ENCODE measurements at regions not wholly inside any gene's neighbourhood (a gene's known extent, or its start where the extent isn't known, plus 50 kb on each side); places are given as distances from the start of the nearest gene placed in this dataset.
A peak's percentile ranks its signal among the peaks of the same experiment; 100 is the strongest.

- DNase-seq = no peak
These were observed 72.4 kb upstream of the HAAO start for GRCh38 chr2:42864641-42865280.

- DNase-seq = no peak
These were observed 71.8 kb upstream of the HAAO start for GRCh38 chr2:42864222-42864621.

GRCh38 chr2:42863751-42864150, 71.4 kb upstream of the HAAO start:
- no peak for DNase-seq

- no peak for DNase-seq
These were observed 70.9 kb upstream of the HAAO start for GRCh38 chr2:42863320-42863719.

GRCh38 chr2:42862669-42863185, 70.3 kb upstream of the HAAO start:
- DNase-seq = no peak

- no peak for DNase-seq
These were observed 68.9 kb upstream of the HAAO start for GRCh38 chr2:42861321-42861720.

GRCh38 chr2:42860319-42861094, 68.1 kb upstream of the HAAO start:
- no peak for DNase-seq

GRCh38 chr2:42859791-42860190, 67.4 kb upstream of the HAAO start:
- DNase-seq = no peak

GRCh38 chr2:42859006-42859552, 66.7 kb upstream of the HAAO start:
- DNase-seq = peak; percentile 82

GRCh38 chr2:42858140-42859005, 66.0 kb upstream of the HAAO start:
- DNase-seq = no peak

GRCh38 chr2:42856891-42857632, 64.7 kb upstream of the HAAO start:
- DNase-seq = no peak

GRCh38 chr2:42856106-42856860, 63.9 kb upstream of the HAAO start:
- DNase-seq = no peak

- no peak for DNase-seq
These were observed 63.0 kb upstream of the HAAO start for GRCh38 chr2:42855221-42855970.

- DNase-seq = peak; percentile 71
These were observed 61.9 kb upstream of the HAAO start for GRCh38 chr2:42854207-42854818.

GRCh38 chr2:42853549-42854206, 61.3 kb upstream of the HAAO start:
- no peak for DNase-seq

GRCh38 chr2:42852798-42853197, 60.4 kb upstream of the HAAO start:
- no peak for DNase-seq

GRCh38 chr2:42851740-42852250, 59.4 kb upstream of the HAAO start:
- no peak for DNase-seq

GRCh38 chr2:42851186-42851585, 58.8 kb upstream of the HAAO start:
- DNase-seq = no peak

- DNase-seq = no peak
These were observed 57.8 kb upstream of the HAAO start for GRCh38 chr2:42850016-42850805.

All from femur (tissue), 1 donor.